ENCODE measurements at regions not wholly inside any gene's neighbourhood (a gene's known extent, or its start where the extent isn't known, plus 50 kb on each side); places are given as distances from the start of the nearest gene placed in this dataset.

DNA sequence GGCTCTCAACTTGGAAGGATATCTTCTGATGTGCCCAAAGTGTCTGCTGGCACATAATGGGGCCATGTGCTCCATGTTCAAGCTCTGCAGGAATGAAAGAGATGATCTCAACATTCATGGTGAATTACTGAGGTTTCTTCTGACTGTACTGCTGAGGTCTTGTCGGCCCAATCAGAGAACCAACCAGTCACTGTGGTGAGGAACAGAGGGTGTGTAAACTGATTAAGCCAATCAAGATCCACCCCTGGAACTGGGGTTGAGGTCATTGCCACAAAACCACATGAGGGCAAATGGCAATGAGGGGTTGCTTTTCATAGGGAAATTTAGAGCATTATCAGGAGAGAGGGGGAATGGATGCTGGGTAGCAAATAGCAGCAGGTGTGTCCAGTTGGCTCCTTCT is 152.3 kb upstream of the RAG2 start:
- TF ChIP-seq, protein P1, sequence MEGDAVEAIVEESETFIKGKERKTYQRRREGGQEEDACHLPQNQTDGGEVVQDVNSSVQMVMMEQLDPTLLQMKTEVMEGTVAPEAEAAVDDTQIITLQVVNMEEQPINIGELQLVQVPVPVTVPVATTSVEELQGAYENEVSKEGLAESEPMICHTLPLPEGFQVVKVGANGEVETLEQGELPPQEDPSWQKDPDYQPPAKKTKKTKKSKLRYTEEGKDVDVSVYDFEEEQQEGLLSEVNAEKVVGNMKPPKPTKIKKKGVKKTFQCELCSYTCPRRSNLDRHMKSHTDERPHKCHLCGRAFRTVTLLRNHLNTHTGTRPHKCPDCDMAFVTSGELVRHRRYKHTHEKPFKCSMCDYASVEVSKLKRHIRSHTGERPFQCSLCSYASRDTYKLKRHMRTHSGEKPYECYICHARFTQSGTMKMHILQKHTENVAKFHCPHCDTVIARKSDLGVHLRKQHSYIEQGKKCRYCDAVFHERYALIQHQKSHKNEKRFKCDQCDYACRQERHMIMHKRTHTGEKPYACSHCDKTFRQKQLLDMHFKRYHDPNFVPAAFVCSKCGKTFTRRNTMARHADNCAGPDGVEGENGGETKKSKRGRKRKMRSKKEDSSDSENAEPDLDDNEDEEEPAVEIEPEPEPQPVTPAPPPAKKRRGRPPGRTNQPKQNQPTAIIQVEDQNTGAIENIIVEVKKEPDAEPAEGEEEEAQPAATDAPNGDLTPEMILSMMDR (IDR thresholded peaks at IDR 0.05), result no peak
- TF ChIP-seq ESRRA (CRISPR knock-in tag; IDR thresholded peaks at IDR 0.05; ENCODE audit: borderline replicate concordance) (no peak), GTF2I (CRISPR knock-in tag; conservative IDR thresholded peaks at IDR 0.05) (no peak)
- TF ChIP-seq, protein P2, sequence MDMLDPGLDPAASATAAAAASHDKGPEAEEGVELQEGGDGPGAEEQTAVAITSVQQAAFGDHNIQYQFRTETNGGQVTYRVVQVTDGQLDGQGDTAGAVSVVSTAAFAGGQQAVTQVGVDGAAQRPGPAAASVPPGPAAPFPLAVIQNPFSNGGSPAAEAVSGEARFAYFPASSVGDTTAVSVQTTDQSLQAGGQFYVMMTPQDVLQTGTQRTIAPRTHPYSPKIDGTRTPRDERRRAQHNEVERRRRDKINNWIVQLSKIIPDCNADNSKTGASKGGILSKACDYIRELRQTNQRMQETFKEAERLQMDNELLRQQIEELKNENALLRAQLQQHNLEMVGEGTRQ (CRISPR knock-in tag; IDR thresholded peaks at IDR 0.05), result no peak

Measured in WTC11 (cell line).